ENCODE measurements at regions not wholly inside any gene's neighbourhood (a gene's known extent, or its start where the extent isn't known, plus 50 kb on each side); places are given as distances from the start of the nearest gene placed in this dataset.
"Not testable (repeated sequence)": the region's sequence is repeated elsewhere in the genome, so short reads cannot be mapped to it uniquely, and the experiment has no call there.

- DNase-seq (ENCODE audit: low read depth, low spot score); in situ Hi-C loops (cut with HindIII; ENCODE audit: low pct_unique_long_range_greater_than_20kb, low sequenced_read_pairs): not testable (repeated sequence)
Observed at GRCh38 chr4:102210806-102211205, 134.5 kb downstream of the SLC39A8 start.

- DNase-seq (ENCODE audit: low read depth, low spot score); in situ Hi-C loops (cut with HindIII; ENCODE audit: low pct_unique_long_range_greater_than_20kb, low sequenced_read_pairs): not testable (repeated sequence)
Observed at GRCh38 chr4:102204634-102205033, 140.6 kb downstream of the SLC39A8 start.

- DNase-seq (ENCODE audit: low read depth, low spot score): no peak
- in situ Hi-C loops (cut with HindIII; ENCODE audit: low pct_unique_long_range_greater_than_20kb, low sequenced_read_pairs): no loop called here
Observed at GRCh38 chr4:102196221-102196620, 149.1 kb downstream of the SLC39A8 start.

- in situ Hi-C loops (cut with HindIII; ENCODE audit: low pct_unique_long_range_greater_than_20kb, low sequenced_read_pairs): no loop called here
- no peak for DNase-seq (ENCODE audit: low read depth, low spot score)
Observed at GRCh38 chr4:102193145-102193544, 152.1 kb downstream of the SLC39A8 start.

GRCh38 chr4:102180046-102180445 lies 165.2 kb downstream of the SLC39A8 start:
- no peak for DNase-seq (ENCODE audit: low read depth, low spot score)

GRCh38 chr4:102174719-102175189 lies 170.5 kb downstream of the SLC39A8 start:
- peak; percentile 81 for DNase-seq (ENCODE audit: low read depth, low spot score)
- in situ Hi-C loops (cut with HindIII; ENCODE audit: low pct_unique_long_range_greater_than_20kb, low sequenced_read_pairs): no loop called here

More at GRCh38 chr4:102180046-102180445, 165.2 kb downstream of the SLC39A8 start:
- in situ Hi-C loops (cut with HindIII; ENCODE audit: low pct_unique_long_range_greater_than_20kb, low sequenced_read_pairs): no loop called here

- no peak for DNase-seq (ENCODE audit: low read depth, low spot score)
- in situ Hi-C loops (cut with HindIII; ENCODE audit: low pct_unique_long_range_greater_than_20kb, low sequenced_read_pairs): no loop called here
Observed at GRCh38 chr4:102172341-102172740, 172.9 kb downstream of the SLC39A8 start.

GRCh38 chr4:102170910-102171309 lies 174.4 kb downstream of the SLC39A8 start:
- in situ Hi-C loops (cut with HindIII; ENCODE audit: low pct_unique_long_range_greater_than_20kb, low sequenced_read_pairs): no loop called here
- no peak for DNase-seq (ENCODE audit: low read depth, low spot score)

GRCh38 chr4:102169345-102169744 lies 175.9 kb downstream of the SLC39A8 start:
- in situ Hi-C loops (cut with HindIII; ENCODE audit: low pct_unique_long_range_greater_than_20kb, low sequenced_read_pairs): no loop called here
- peak; percentile 14 for DNase-seq (ENCODE audit: low read depth, low spot score)

- DNase-seq (ENCODE audit: low read depth, low spot score): no peak
- in situ Hi-C loops (cut with HindIII; ENCODE audit: low pct_unique_long_range_greater_than_20kb, low sequenced_read_pairs): no loop called here
Observed at GRCh38 chr4:102168580-102168979, 176.7 kb downstream of the SLC39A8 start.

GRCh38 chr4:102165584-102165983 lies 179.7 kb downstream of the SLC39A8 start:
- no peak for DNase-seq (ENCODE audit: low read depth, low spot score)
- in situ Hi-C loops (cut with HindIII; ENCODE audit: low pct_unique_long_range_greater_than_20kb, low sequenced_read_pairs): no loop called here

- in situ Hi-C loops (cut with HindIII; ENCODE audit: low pct_unique_long_range_greater_than_20kb, low sequenced_read_pairs): no loop called here
- DNase-seq (ENCODE audit: low read depth, low spot score): no peak
Observed at GRCh38 chr4:102163404-102164140, 181.7 kb downstream of the SLC39A8 start.

GRCh38 chr4:102157984-102158383 lies 187.3 kb downstream of the SLC39A8 start:
- DNase-seq (ENCODE audit: low read depth, low spot score): no peak
- in situ Hi-C loops (cut with HindIII; ENCODE audit: low pct_unique_long_range_greater_than_20kb, low sequenced_read_pairs): no loop called here

- DNase-seq (ENCODE audit: low read depth, low spot score): no peak
Observed at GRCh38 chr4:102153391-102153790, 191.9 kb downstream of the SLC39A8 start.

GRCh38 chr4:102151696-102152095 lies 193.6 kb downstream of the SLC39A8 start:
- in situ Hi-C loops (cut with HindIII; ENCODE audit: low pct_unique_long_range_greater_than_20kb, low sequenced_read_pairs): no loop called here

More at GRCh38 chr4:102153391-102153790, 191.9 kb downstream of the SLC39A8 start:
- in situ Hi-C loops (cut with HindIII; ENCODE audit: low pct_unique_long_range_greater_than_20kb, low sequenced_read_pairs): no loop called here

GRCh38 chr4:102143433-102143832 lies 201.8 kb downstream of the SLC39A8 start:
- in situ Hi-C loops (cut with HindIII; ENCODE audit: low pct_unique_long_range_greater_than_20kb, low sequenced_read_pairs): no loop called here
- DNase-seq (ENCODE audit: low read depth, low spot score): no peak

More at GRCh38 chr4:102151696-102152095, 193.6 kb downstream of the SLC39A8 start:
- DNase-seq (ENCODE audit: low read depth, low spot score): no peak

GRCh38 chr4:102141842-102142241 lies 203.4 kb downstream of the SLC39A8 start:
- no peak for DNase-seq (ENCODE audit: low read depth, low spot score)
- in situ Hi-C loops (cut with HindIII; ENCODE audit: low pct_unique_long_range_greater_than_20kb, low sequenced_read_pairs): no loop called here

- no peak for DNase-seq (ENCODE audit: low read depth, low spot score)
- in situ Hi-C loops (cut with HindIII; ENCODE audit: low pct_unique_long_range_greater_than_20kb, low sequenced_read_pairs): no loop called here
Observed at GRCh38 chr4:102139932-102140331, 205.3 kb downstream of the SLC39A8 start.

- DNase-seq (ENCODE audit: low read depth, low spot score): no peak
- in situ Hi-C loops (cut with HindIII; ENCODE audit: low pct_unique_long_range_greater_than_20kb, low sequenced_read_pairs): no loop called here
Observed at GRCh38 chr4:102139132-102139573, 206.1 kb downstream of the SLC39A8 start.

All from SK-MEL-5 (cell line).